Coronary artery (tissue), 2 donors: ENCODE measurements at regions not wholly inside any gene's neighbourhood (a gene's known extent, or its start where the extent isn't known, plus 50 kb on each side); places are given as distances from the start of the nearest gene placed in this dataset.
"Not testable (repeated sequence)": the region's sequence is repeated elsewhere in the genome, so short reads cannot be mapped to it uniquely, and the experiment has no call there.

Experiments
- DNase-seq: peaks from one replicate; pipeline ENCODE4 v3.0.0-alpha.2; 2017; ENCODE audit warnings: low spot score
- H3K27ac ChIP-seq, 2 donors: fragments of 200-600 bp; sonication (generic); one replicate each; pipeline ENCODE4 v1.5.1; 2016 to 2019
- H3K4me3 ChIP-seq: fragments of 200-600 bp; sonication (generic); 2 replicates; pipeline ENCODE4 v1.5.1; 2016; ENCODE audit warnings: mild to moderate bottlenecking, moderate library complexity
- TF ChIP-seq, protein P1 (sequence below): fragments of 200-600 bp; sonication (generic); IDR thresholded peaks from one replicate; pipeline ENCODE4 v1.5.1; 2019; ENCODE audit warnings: antibody characterized with exemption

GRCh38 chr2:59339121-59339836 is 1098.2 kb upstream of the FANCL start:
- DNase-seq: no peak
- no peak overlapping the region for H3K27ac ChIP-seq
- no peak overlapping the region for H3K4me3 ChIP-seq
- TF ChIP-seq, protein P1, sequence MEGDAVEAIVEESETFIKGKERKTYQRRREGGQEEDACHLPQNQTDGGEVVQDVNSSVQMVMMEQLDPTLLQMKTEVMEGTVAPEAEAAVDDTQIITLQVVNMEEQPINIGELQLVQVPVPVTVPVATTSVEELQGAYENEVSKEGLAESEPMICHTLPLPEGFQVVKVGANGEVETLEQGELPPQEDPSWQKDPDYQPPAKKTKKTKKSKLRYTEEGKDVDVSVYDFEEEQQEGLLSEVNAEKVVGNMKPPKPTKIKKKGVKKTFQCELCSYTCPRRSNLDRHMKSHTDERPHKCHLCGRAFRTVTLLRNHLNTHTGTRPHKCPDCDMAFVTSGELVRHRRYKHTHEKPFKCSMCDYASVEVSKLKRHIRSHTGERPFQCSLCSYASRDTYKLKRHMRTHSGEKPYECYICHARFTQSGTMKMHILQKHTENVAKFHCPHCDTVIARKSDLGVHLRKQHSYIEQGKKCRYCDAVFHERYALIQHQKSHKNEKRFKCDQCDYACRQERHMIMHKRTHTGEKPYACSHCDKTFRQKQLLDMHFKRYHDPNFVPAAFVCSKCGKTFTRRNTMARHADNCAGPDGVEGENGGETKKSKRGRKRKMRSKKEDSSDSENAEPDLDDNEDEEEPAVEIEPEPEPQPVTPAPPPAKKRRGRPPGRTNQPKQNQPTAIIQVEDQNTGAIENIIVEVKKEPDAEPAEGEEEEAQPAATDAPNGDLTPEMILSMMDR: no peak

DNA sequence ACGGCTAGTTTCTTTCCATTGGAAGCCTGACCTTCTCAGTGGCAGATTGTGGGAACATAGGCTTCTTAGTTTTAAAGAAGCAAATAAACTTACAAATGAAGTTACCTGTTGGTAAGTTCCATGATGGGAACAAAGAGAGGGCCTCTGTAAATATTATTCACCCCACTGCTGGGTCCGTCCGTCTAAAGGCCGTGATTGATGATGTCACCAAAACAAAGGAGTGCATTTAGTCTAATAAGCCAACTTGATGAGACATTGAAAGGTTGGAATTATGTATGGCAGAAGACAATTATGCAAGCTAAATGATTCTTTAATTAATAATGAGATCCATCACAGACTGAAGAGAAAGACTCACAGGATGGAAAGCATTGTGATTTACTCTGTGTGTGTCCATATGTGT is 1091.9 kb upstream of the FANCL start:
- DNase-seq: no peak
- H3K4me3 ChIP-seq: no peak overlapping the region
- TF ChIP-seq, protein P1: no peak
- H3K27ac ChIP-seq: no peak overlapping the region

GRCh38 chr2:59326581-59327365 is 1085.6 kb upstream of the FANCL start:
- not testable (repeated sequence) for H3K27ac ChIP-seq, H3K4me3 ChIP-seq, DNase-seq

DNA sequence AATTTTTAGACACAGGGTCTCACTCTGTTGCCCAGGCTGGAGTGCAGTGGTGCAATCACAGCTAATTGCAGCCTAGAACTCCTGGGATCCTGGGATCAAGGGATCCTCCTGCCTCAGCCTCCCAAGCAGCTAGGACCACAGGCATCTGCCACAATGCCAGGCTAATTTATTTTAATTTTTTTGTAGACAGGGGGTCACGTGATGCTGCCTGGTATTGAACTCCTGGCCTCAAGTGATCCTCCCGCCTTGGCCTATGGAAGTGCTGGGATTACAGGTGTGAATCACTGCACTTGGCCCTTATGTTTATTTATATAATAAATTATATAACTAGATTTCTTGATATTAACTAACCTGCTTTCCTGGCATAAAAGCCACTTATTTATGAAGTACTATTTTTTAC is 1081.7 kb upstream of the FANCL start:
- TF ChIP-seq, protein P1: no peak
- no peak overlapping the region for H3K4me3 ChIP-seq
- no peak for DNase-seq
- no peak overlapping the region for H3K27ac ChIP-seq

DNA sequence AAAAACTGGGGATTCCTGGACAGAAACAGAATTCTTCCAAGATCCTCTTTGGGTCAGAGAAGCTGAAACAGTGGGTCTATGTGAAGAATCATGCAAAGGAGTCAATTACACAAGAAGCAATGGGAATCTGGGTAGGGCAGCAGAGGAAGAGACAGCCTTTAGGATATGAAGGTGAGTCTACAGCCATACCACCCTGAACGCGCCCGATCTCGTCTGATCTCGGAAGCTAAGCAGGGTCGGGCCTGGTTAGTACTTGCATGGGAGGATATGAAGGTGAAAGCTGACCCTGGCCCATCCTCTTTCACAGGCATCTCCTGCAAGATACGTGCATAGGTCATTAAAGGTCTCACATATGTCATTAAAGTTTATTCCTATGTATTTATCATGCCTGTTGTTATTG is 1080.9 kb upstream of the FANCL start:
- Histone ChIP-seq H3K4me3 (no peak overlapping the region), H3K27ac (no peak overlapping the region)
- DNase-seq: no peak
- TF ChIP-seq, protein P1: no peak

DNA sequence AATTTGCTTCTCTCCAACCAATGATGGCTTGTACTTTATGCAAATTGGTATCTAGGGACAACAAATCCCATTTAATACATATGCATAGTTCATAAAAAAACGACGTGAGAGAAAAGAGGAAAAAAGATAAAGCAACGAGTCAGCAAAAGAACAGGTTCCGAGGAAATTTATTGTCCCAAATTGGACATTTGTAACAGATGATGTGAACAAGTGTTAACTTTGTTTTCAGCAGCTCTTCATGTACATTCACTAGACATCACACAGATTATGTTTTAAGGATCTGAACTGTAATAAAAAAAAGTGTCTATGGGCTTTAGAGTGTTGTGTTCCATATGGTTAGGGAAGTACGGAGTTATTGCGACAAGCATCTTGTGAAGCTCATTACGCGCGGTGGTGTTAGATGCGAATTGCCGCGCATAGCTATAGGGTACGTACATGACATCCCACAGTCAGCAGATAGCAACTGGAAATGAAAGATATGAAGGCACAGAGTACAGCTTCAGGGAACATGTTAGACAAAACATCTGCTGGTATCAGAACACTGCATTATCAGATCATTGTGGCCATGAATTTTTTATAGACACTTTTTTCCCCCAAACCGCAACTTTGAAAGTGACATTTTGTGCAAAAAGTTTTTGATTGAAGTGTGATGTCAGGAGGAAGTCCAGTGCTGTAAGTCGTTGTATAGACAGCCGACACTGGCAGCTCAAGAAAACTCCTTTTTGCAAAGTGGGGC is 1073.1 kb upstream of the FANCL start:
- no peak overlapping the region for H3K27ac ChIP-seq
- H3K4me3 ChIP-seq: no peak overlapping the region
- TF ChIP-seq, protein P1: no peak
- no peak for DNase-seq
